ENCODE measurements at regions not wholly inside any gene's neighbourhood (a gene's known extent, or its start where the extent isn't known, plus 50 kb on each side); places are given as distances from the start of the nearest gene placed in this dataset.

DNA sequence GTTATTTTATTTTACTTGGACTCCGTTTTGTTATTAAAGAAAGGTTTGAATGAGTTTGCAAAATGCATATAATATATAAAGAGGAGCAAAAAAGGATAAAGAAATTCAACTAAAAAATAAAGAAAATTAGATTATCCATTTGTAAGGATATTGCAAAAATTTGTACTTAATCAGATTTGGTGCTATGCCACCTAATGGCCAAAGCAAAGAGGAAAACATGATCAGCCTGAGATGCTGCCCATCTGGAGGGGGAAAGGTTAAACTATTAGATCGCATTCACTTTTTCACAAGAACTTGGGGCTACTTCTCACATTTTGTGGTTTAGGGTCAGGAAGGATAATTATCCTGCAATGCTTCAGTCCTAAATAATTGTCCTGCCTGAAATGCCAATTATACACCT lies 350.6 kb downstream of the MLLT3 start:
- CTCF ChIA-PET, result no interaction called here
- no peak overlapping the region for H3K4me3 Mint-ChIP-seq (ENCODE audit: low read depth, unreplicated experiment)
- intact Hi-C loops (cut with micrococcal nuclease; ENCODE audit: unreplicated experiment), result no loop called here
- DNase-seq, result no peak
- no peaks in the 10 kb centered on the region for H3K36me3 Mint-ChIP-seq (ENCODE audit: insufficient read depth, unreplicated experiment)
- no peak for TF ChIP-seq CTCF (IDR thresholded peaks at IDR 0.05; ENCODE audit: unreplicated experiment)
- H3K27ac Mint-ChIP-seq (ENCODE audit: unreplicated experiment), result no peak overlapping the region
- peaks cover 2% of the 10 kb centered on the region for H3K9me3 Mint-ChIP-seq (ENCODE audit: low read depth, unreplicated experiment)
- no peaks in the 10 kb centered on the region for H3K4me1 Mint-ChIP-seq (ENCODE audit: low read depth, unreplicated experiment)
- peaks cover 66% of the 10 kb centered on the region for H3K27me3 Mint-ChIP-seq (ENCODE audit: unreplicated experiment)
- BruUV-seq (replicated peaks), result no TSS peak

DNA sequence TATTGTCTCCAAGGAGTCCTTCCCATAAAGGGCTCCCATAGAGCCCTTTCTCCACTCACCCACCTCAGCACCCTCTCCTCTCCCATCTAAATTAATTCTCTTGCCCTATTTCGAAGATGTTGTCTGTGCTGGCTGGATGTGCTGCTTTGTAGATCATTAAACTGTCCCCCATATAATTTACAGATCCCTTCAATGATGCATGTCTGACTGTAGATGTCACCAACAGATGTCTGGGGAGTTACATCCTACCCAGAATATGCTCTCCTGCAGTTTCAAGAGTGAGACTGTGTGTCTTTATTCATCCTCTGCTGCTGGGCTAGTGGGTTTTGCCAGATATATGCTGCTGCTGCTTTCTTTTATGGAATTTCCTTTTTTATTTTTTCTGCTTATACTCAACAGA lies 351.2 kb downstream of the MLLT3 start:
- no peaks in the 10 kb centered on the region for H3K36me3 Mint-ChIP-seq (ENCODE audit: insufficient read depth, unreplicated experiment)
- no peaks in the 10 kb centered on the region for H3K4me1 Mint-ChIP-seq (ENCODE audit: low read depth, unreplicated experiment)
- no peak for TF ChIP-seq CTCF (IDR thresholded peaks at IDR 0.05; ENCODE audit: unreplicated experiment)
- no peak overlapping the region for H3K27ac Mint-ChIP-seq (ENCODE audit: unreplicated experiment)
- intact Hi-C loops (cut with micrococcal nuclease; ENCODE audit: unreplicated experiment), result no loop called here
- no peak for DNase-seq
- BruUV-seq (replicated peaks), result no TSS peak
- H3K27me3 Mint-ChIP-seq (ENCODE audit: unreplicated experiment), result peaks cover 66% of the 10 kb centered on the region
- H3K4me3 Mint-ChIP-seq (ENCODE audit: low read depth, unreplicated experiment), result no peak overlapping the region
- H3K9me3 Mint-ChIP-seq (ENCODE audit: low read depth, unreplicated experiment), result peaks cover 4% of the 10 kb centered on the region
- CTCF ChIA-PET, result no interaction called here

DNA sequence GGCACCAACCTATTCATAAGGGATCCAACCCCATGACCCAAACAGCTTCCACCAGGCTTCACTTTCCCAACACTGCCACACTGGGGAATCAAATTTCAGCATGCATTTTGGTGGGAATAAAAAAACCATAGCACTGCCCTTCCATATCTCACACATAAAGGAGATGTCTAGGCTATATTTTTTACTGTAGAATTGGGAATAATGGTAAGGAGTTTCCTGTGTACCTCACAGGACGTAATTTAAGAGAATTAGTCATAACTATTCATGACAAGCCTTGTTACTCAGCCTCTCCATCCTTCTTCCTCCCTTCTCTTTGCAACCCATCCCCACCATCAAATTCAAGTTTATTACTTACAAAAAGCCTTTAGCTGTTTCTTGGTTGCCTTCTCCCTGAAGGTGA lies 352.1 kb downstream of the MLLT3 start:
- peaks cover 61% of the 10 kb centered on the region for H3K27me3 Mint-ChIP-seq (ENCODE audit: unreplicated experiment)
- no peaks in the 10 kb centered on the region for H3K36me3 Mint-ChIP-seq (ENCODE audit: insufficient read depth, unreplicated experiment)
- no peak overlapping the region for H3K4me3 Mint-ChIP-seq (ENCODE audit: low read depth, unreplicated experiment)
- H3K27ac Mint-ChIP-seq (ENCODE audit: unreplicated experiment), result no peak overlapping the region
- no peak for DNase-seq
- TF ChIP-seq CTCF (IDR thresholded peaks at IDR 0.05; ENCODE audit: unreplicated experiment), result no peak
- BruUV-seq (replicated peaks), result no TSS peak
- no peaks in the 10 kb centered on the region for H3K4me1 Mint-ChIP-seq (ENCODE audit: low read depth, unreplicated experiment)
- CTCF ChIA-PET, result interaction anchor here (0.7 kb wide), 1 partner anchor 45 kb away, joined by 3 read pairs; no protein-coding TSS in a partner anchor
- peaks cover 4% of the 10 kb centered on the region for H3K9me3 Mint-ChIP-seq (ENCODE audit: low read depth, unreplicated experiment)
- intact Hi-C loops (cut with micrococcal nuclease; ENCODE audit: unreplicated experiment), result no loop called here

GRCh38 chr9:20269620-20270019 lies 352.7 kb downstream of the MLLT3 start:
- Mint-ChIP-seq H3K4me1 (ENCODE audit: low read depth, unreplicated experiment) (no peaks in the 10 kb centered on the region), H3K9me3 (ENCODE audit: low read depth, unreplicated experiment) (peaks cover 4% of the 10 kb centered on the region), H3K27ac (ENCODE audit: unreplicated experiment) (no peak overlapping the region), H3K27me3 (ENCODE audit: unreplicated experiment) (peaks cover 56% of the 10 kb centered on the region), H3K36me3 (ENCODE audit: insufficient read depth, unreplicated experiment) (no peaks in the 10 kb centered on the region), H3K4me3 (ENCODE audit: low read depth, unreplicated experiment) (no peak overlapping the region)
- DNase-seq, result no peak
- intact Hi-C loops (cut with micrococcal nuclease; ENCODE audit: unreplicated experiment), result no loop called here
- CTCF ChIA-PET, result interaction anchor here (0.7 kb wide), 1 partner anchor 45 kb away, joined by 3 read pairs; no protein-coding TSS in a partner anchor
- no peak for TF ChIP-seq CTCF (IDR thresholded peaks at IDR 0.05; ENCODE audit: unreplicated experiment)
- no TSS peak for BruUV-seq (replicated peaks)
